ENCODE measurements at regions not wholly inside any gene's neighbourhood (a gene's known extent, or its start where the extent isn't known, plus 50 kb on each side); places are given as distances from the start of the nearest gene placed in this dataset.

- Histone ChIP-seq H3K27me3 (ENCODE audit: control insufficient read depth in 1 of 2, insufficient read depth in 2 of 2, low read length in 2 of 2) (no peaks in the 10 kb centered on the region), H3K27ac (ENCODE audit: extremely low read length, insufficient read depth, low read length) (no peak overlapping the region), H3K9ac (ENCODE audit: insufficient read depth, low read depth, low read length) (no peak overlapping the region), H3K9me3 (ENCODE audit: low read length) (no peaks in the 10 kb centered on the region), H3K4me3 (replicated peaks in 1 of 3; ENCODE audit: insufficient read depth in 1 of 3, low read depth in 2 of 3, low read length in 3 of 3) (no peak overlapping the region), H3K36me3 (replicated peaks in 1 of 2; ENCODE audit: control insufficient read depth in 1 of 2, insufficient read depth in 2 of 2, low read length in 2 of 2) (no peaks in the 10 kb centered on the region), H4K20me1 (ENCODE audit: insufficient read depth, low read length) (no peaks in the 10 kb centered on the region), H3K79me2 (ENCODE audit: insufficient read depth, low read length) (no peaks in the 10 kb centered on the region), H3K4me2 (ENCODE audit: low read depth, low read length) (no peak overlapping the region), H2AFZ (ENCODE audit: low read length) (no peak overlapping the region), H3K4me1 (ENCODE audit: insufficient read depth, low read length) (no peaks in the 10 kb centered on the region)
- DNase-seq (ENCODE audit: low spot score) (no peak), FAIRE-seq (no peak), ATAC-seq (no peak)
- BruUV-seq (replicated peaks) = no TSS peak
- intact Hi-C loops (cut with micrococcal nuclease; ENCODE audit: unreplicated experiment) = no loop called here
- ChIA-PET POLR2A (no interaction called here), CTCF (ENCODE audit: low intra/inter-chr PET ratio, low total read pairs) (no interaction called here)
- in situ Hi-C loops (cut with HindIII; ENCODE audit: extremely low pct_ligation_motif_present, low pct_unique_long_range_greater_than_20kb) = no loop called here
- TF ChIP-seq MAFK (conservative IDR thresholded peaks at IDR 0.05 in 1 of 2, IDR thresholded peaks at IDR 0.05 in 1 of 2; ENCODE audit: low read length in 2 of 2) = no peak
- no peak for TF ChIP-seq RERE (CRISPR knock-in tag; IDR thresholded peaks at IDR 0.05; ENCODE audit: low read depth)
- TF ChIP-seq MEIS1 (CRISPR knock-in tag; IDR thresholded peaks at IDR 0.05; ENCODE audit: borderline replicate concordance) = no peak
- TF ChIP-seq HOXA5 (CRISPR knock-in tag; IDR thresholded peaks at IDR 0.05) = no peak
- no peak for TF ChIP-seq ZNF441 (CRISPR knock-in tag; IDR thresholded peaks at IDR 0.05; ENCODE audit: borderline replicate concordance)
- TF ChIP-seq ZNF816 (CRISPR knock-in tag; IDR thresholded peaks at IDR 0.05; ENCODE audit: borderline replicate concordance) = no peak
- TF ChIP-seq ZNF354B (CRISPR knock-in tag; IDR thresholded peaks at IDR 0.05) = no peak
- TF ChIP-seq ETS1 (CRISPR knock-in tag; IDR thresholded peaks at IDR 0.05) = no peak
- no peak for TF ChIP-seq ZFYVE20 (CRISPR knock-in tag; IDR thresholded peaks at IDR 0.05; ENCODE audit: borderline replicate concordance, low read depth)
- TF ChIP-seq ZNF142 (CRISPR knock-in tag; IDR thresholded peaks at IDR 0.05) = no peak
These were observed 393.6 kb upstream of the CDIN1 start for GRCh38 chr15:36185845-36186244.

Measured in HepG2 (cell line).